PC-9 (cell line): ENCODE measurements at regions not wholly inside any gene's neighbourhood (a gene's known extent, or its start where the extent isn't known, plus 50 kb on each side); places are given as distances from the start of the nearest gene placed in this dataset.

Experiments
- BruUV-seq: library from RNA; stranded (reverse); fragments of 400-500 nt; replicated peaks from 2 replicates; lab custom pipeline; 2021; lab: Mats Ljungman, UMichigan
- CTCF ChIA-PET: fragments of 300-600 bp; sonication (Branson Sonifier 250); formaldehyde crosslinking; loops from one replicate; lab custom pipeline; 2022; ENCODE audit warnings: antibody characterized with exemption; lab: Charles Lee
- POLR2A ChIA-PET: fragments of 300-600 bp; sonication (Branson Sonifier 250); formaldehyde crosslinking; loops from one replicate; lab custom pipeline; 2022; ENCODE audit warnings: antibody characterized with exemption; ENCODE audit not compliant: unreplicated experiment; lab: Charles Lee
- DNase-seq, 2 experiments: peaks; one replicate each; pipeline versions ENCODE4 v3.0.0 to v3.0.0-alpha.2; 2015 to 2022; ENCODE audit warnings: mixed read lengths in 1 of 2
- H2AFZ ChIP-seq: fragments of 200-600 bp; sonication (generic); 2 replicates; pipeline ENCODE4 v1.8.1; 2017; ENCODE audit warnings: antibody characterized with exemption
- H3F3A ChIP-seq: fragments of 200-600 bp; sonication (generic); 2 replicates; pipeline ENCODE4 v1.8.1; 2017; ENCODE audit warnings: antibody characterized with exemption, mild to moderate bottlenecking, low read depth; ENCODE audit not compliant: insufficient read depth
- H3K27ac ChIP-seq: fragments of 200-600 bp; sonication (generic); 2 replicates; pipeline ENCODE4 v1.6.1; 2016; ENCODE audit warnings: mixed run types
- H3K27me3 ChIP-seq: fragments of 200-600 bp; sonication (generic); 2 replicates; pipeline ENCODE4 v1.6.1; 2016; ENCODE audit warnings: low read depth, mixed run types; ENCODE audit not compliant: insufficient read depth
- H3K36me3 ChIP-seq: fragments of 200-600 bp; sonication (generic); 2 replicates; pipeline ENCODE4 v1.6.1; 2016; ENCODE audit warnings: low read depth, mixed run types
- H3K4me1 ChIP-seq: fragments of 200-600 bp; sonication (generic); replicated peaks from 2 replicates; pipeline ENCODE4 v1.6.1; 2016; ENCODE audit warnings: mixed run types; ENCODE audit not compliant: insufficient read depth
- H3K4me2 ChIP-seq: fragments of 200-600 bp; sonication (generic); 2 replicates; pipeline ENCODE4 v1.6.1; 2017; ENCODE audit warnings: mixed run types
- H3K4me3 ChIP-seq: fragments of 200-600 bp; sonication (generic); 2 replicates; pipeline ENCODE4 v1.6.1; 2016; ENCODE audit warnings: mixed run types
- H3K79me2 ChIP-seq: fragments of 200-600 bp; sonication (generic); 2 replicates; pipeline ENCODE4 v1.6.1; 2017; ENCODE audit warnings: low read depth, mixed run types
- H3K9me2 ChIP-seq: fragments of 200-600 bp; sonication (generic); 2 replicates; pipeline ENCODE4 v1.8.1; 2017; ENCODE audit warnings: mild to moderate bottlenecking; ENCODE audit not compliant: insufficient read depth
- H3K9me3 ChIP-seq: fragments of 200-600 bp; sonication (generic); 2 replicates; pipeline ENCODE4 v1.8.1; 2016; ENCODE audit warnings: low read depth; ENCODE audit not compliant: insufficient read depth
- H4K20me1 ChIP-seq: fragments of 200-600 bp; sonication (generic); 2 replicates; pipeline ENCODE4 v1.8.1; 2017; ENCODE audit not compliant: insufficient read depth
- EZH2 ChIP-seq: fragments of 200-600 bp; sonication (generic); IDR thresholded peaks from 2 replicates; pipeline ENCODE4 v1.8.0; 2017; ENCODE audit warnings: antibody characterized with exemption, low read depth
- intact Hi-C: fragments of 100-400 bp; cut with micrococcal nuclease; formaldehyde crosslinking; loops from one replicate; pipeline ENCODE4 v1.10.0; 2022; ENCODE audit not compliant: unreplicated experiment
- TF ChIP-seq, protein P1 (sequence below): fragments of 200-600 bp; sonication (generic); conservative IDR thresholded peaks from 2 replicates; pipeline ENCODE4 v1.6.1; 2017; ENCODE audit warnings: mixed run types, antibody characterized with exemption, mild to moderate bottlenecking, moderate library complexity

GRCh38 chr1:88221411-88221810 is 462.7 kb upstream of the PKN2 start:
- H3F3A ChIP-seq, result no peaks in the 10 kb centered on the region
- no peak overlapping the region for H2AFZ ChIP-seq
- no TSS peak for BruUV-seq
- H3K79me2 ChIP-seq, result no peaks in the 10 kb centered on the region
- H3K9me2 ChIP-seq, result no peaks in the 10 kb centered on the region
- no peak for DNase-seq
- ChIA-PET CTCF (interaction anchor here (0.6 kb wide), 1 partner anchor 41 kb away, joined by 5 read pairs; no protein-coding TSS in a partner anchor), POLR2A (no interaction called here)
- no peaks in the 10 kb centered on the region for H3K36me3 ChIP-seq
- no peaks in the 10 kb centered on the region for H3K9me3 ChIP-seq
- intact Hi-C loops, result no loop called here
- no peaks in the 10 kb centered on the region for H4K20me1 ChIP-seq
- TF ChIP-seq, protein P1, sequence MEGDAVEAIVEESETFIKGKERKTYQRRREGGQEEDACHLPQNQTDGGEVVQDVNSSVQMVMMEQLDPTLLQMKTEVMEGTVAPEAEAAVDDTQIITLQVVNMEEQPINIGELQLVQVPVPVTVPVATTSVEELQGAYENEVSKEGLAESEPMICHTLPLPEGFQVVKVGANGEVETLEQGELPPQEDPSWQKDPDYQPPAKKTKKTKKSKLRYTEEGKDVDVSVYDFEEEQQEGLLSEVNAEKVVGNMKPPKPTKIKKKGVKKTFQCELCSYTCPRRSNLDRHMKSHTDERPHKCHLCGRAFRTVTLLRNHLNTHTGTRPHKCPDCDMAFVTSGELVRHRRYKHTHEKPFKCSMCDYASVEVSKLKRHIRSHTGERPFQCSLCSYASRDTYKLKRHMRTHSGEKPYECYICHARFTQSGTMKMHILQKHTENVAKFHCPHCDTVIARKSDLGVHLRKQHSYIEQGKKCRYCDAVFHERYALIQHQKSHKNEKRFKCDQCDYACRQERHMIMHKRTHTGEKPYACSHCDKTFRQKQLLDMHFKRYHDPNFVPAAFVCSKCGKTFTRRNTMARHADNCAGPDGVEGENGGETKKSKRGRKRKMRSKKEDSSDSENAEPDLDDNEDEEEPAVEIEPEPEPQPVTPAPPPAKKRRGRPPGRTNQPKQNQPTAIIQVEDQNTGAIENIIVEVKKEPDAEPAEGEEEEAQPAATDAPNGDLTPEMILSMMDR, result no peak
- no peak for TF ChIP-seq EZH2
- no peak overlapping the region for H3K4me2 ChIP-seq
- H3K4me1 ChIP-seq, result no peaks in the 10 kb centered on the region
- no peak overlapping the region for H3K27ac ChIP-seq
- H3K4me3 ChIP-seq, result no peak overlapping the region
- no peaks in the 10 kb centered on the region for H3K27me3 ChIP-seq

DNA sequence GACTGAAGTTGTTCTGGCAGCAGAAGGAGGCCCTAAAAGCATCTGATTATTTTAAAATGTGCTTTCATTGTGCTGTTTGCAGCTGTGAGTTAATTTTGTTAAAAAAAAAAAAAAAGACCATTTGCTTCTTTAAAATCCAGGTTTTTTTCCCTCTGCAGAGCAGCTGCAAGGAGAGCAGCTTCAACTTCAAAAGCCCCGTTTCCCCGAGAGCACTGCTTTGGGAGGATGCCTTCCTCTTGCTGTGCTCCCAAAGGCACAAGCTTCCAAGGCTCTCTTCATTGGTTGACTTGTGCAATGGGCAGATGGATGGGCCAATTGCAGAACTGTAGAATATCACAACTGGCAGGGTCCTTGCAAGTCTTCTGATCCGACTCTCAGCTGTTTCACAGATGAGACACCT is 459.2 kb upstream of the PKN2 start:
- no peak overlapping the region for H3K27ac ChIP-seq
- H3K9me2 ChIP-seq, result no peaks in the 10 kb centered on the region
- H3K9me3 ChIP-seq, result no peaks in the 10 kb centered on the region
- no peak overlapping the region for H3K4me2 ChIP-seq
- H3F3A ChIP-seq, result no peaks in the 10 kb centered on the region
- no peak overlapping the region for H3K4me3 ChIP-seq
- no peak for TF ChIP-seq EZH2
- no peaks in the 10 kb centered on the region for H3K27me3 ChIP-seq
- no peaks in the 10 kb centered on the region for H3K79me2 ChIP-seq
- no peaks in the 10 kb centered on the region for H4K20me1 ChIP-seq
- no peak for DNase-seq
- BruUV-seq, result no TSS peak
- H3K36me3 ChIP-seq, result no peaks in the 10 kb centered on the region
- CTCF ChIA-PET, result no interaction called here
- H2AFZ ChIP-seq, result no peak overlapping the region
- POLR2A ChIA-PET, result no interaction called here
- intact Hi-C loops, result no loop called here
- H3K4me1 ChIP-seq, result no peaks in the 10 kb centered on the region

GRCh38 chr1:88228114-88228513 is 456.0 kb upstream of the PKN2 start:
- Histone ChIP-seq H3K9me3 (no peaks in the 10 kb centered on the region), H3K4me3 (no peak overlapping the region), H3K4me2 (no peak overlapping the region), H3K27me3 (no peaks in the 10 kb centered on the region), H3K27ac (no peak overlapping the region), H4K20me1 (no peaks in the 10 kb centered on the region), H3F3A (no peaks in the 10 kb centered on the region), H3K9me2 (0 out of 2 replicates have a peak, but pooled peaks cover 3% of the 10 kb centered on the region), H3K36me3 (no peaks in the 10 kb centered on the region), H3K4me1 (no peaks in the 10 kb centered on the region), H3K79me2 (no peaks in the 10 kb centered on the region), H2AFZ (no peak overlapping the region)
- no peak for TF ChIP-seq EZH2
- TF ChIP-seq, protein P1, result peak; percentile 31; the same call in 1 of the 2 replicates
- ChIA-PET CTCF (no interaction called here), POLR2A (no interaction called here)
- no TSS peak for BruUV-seq
- intact Hi-C loops, result no loop called here
- no peak for DNase-seq

DNA sequence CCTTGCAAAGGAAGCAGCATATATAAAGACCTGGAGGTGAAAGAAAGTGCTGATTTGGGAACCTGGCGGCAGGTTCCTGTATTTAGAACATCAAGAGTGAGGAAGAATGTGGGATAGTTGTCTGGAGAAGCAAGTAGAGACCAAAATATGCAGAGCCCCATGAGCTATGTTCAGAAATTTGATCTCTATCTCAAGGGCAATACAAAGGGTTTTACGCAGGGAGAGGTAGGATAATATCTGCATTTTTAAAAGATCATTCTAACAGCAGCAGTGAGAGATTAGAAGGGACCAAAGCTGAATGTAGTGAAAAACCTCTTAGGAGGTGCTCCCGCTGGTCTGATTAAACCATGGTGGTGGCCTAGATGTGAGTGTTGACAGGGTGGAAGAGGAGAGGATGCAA is 453.9 kb upstream of the PKN2 start:
- H3K4me3 ChIP-seq, result no peak overlapping the region
- H3K79me2 ChIP-seq, result no peaks in the 10 kb centered on the region
- H3K9me3 ChIP-seq, result no peaks in the 10 kb centered on the region
- ChIA-PET CTCF (no interaction called here), POLR2A (no interaction called here)
- BruUV-seq, result no TSS peak
- TF ChIP-seq, protein P1, result no peak
- no peak for TF ChIP-seq EZH2
- no peak overlapping the region for H2AFZ ChIP-seq
- H3K4me2 ChIP-seq, result no peak overlapping the region
- H3K9me2 ChIP-seq, result 0 out of 2 replicates have a peak, but pooled peaks cover 3% of the 10 kb centered on the region
- DNase-seq, result no peak
- no peaks in the 10 kb centered on the region for H3K36me3 ChIP-seq
- H3F3A ChIP-seq, result no peaks in the 10 kb centered on the region
- intact Hi-C loops, result no loop called here
- no peaks in the 10 kb centered on the region for H3K27me3 ChIP-seq
- H3K27ac ChIP-seq, result no peak overlapping the region
- no peaks in the 10 kb centered on the region for H4K20me1 ChIP-seq
- no peaks in the 10 kb centered on the region for H3K4me1 ChIP-seq
